ENCODE measurements at regions not wholly inside any gene's neighbourhood (a gene's known extent, or its start where the extent isn't known, plus 50 kb on each side); places are given as distances from the start of the nearest gene placed in this dataset.

DNA sequence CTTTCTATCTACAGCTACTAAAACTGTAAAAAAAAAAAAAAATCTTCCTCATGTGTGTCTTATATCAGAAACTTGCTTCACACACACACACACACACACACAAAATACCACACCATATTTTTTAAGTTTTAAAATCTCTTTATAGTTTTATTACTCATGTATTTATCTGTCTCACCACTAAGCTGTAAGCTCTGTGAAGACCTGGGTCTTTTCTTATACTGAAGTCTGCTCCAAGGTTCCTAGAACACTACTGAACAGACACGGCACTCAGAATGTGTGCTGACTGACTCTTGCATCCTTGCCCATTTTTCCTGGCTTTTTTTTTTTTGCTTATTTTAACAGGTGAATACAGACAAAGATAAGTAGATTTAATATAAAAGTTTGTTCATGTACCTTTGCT lies 135.6 kb upstream of the CXXC4 start:
- TF ChIP-seq CTCF (conservative IDR thresholded peaks at IDR 0.05; ENCODE audit: low read length) = no peak
- no peak for TF ChIP-seq EZH2phosphoT487 (IDR thresholded peaks at IDR 0.05; ENCODE audit: borderline replicate concordance, low read depth, low read length)
